GM23338 (cell line): ENCODE measurements at regions not wholly inside any gene's neighbourhood (a gene's known extent, or its start where the extent isn't known, plus 50 kb on each side); places are given as distances from the start of the nearest gene placed in this dataset.

Experiments
- CREB1 ChIP-seq: fragments of 250-450 bp; sonication (Bioruptor Pico); IDR thresholded peaks from 2 replicates; pipeline ENCODE4 v1.5.0; 2020; ENCODE audit warnings: low read depth, mild to moderate bottlenecking, moderate library complexity
- CTCF ChIP-seq, 2 experiments: fragments of 200-600 bp in 1 of 2; sonication (generic) in 1 of 2; conservative IDR thresholded peaks; 2 replicates each; pipeline versions ENCODE4 v1.5.1 to v1.6.1; 2016 to 2017; ENCODE audit warnings: antibody characterized with exemption in 2 of 2, low read depth in 2 of 2, mild to moderate bottlenecking in 2 of 2, moderate library complexity in 1 of 2
- ETS1 ChIP-seq: IDR thresholded peaks from 2 replicates; pipeline ENCODE4 v1.6.1; 2016; ENCODE audit warnings: antibody characterized with exemption
- EZH2 ChIP-seq: fragments of 200-600 bp; sonication (generic); IDR thresholded peaks from one replicate; pipeline ENCODE4 v1.8.0; 2017; ENCODE audit warnings: antibody characterized with exemption, mild to moderate bottlenecking, low read depth; ENCODE audit not compliant: unreplicated experiment
- EZH2phosphoT487 ChIP-seq: fragments of 200-600 bp; sonication (generic); IDR thresholded peaks from one replicate; pipeline ENCODE4 v1.8.1; 2018; ENCODE audit warnings: antibody characterized with exemption; ENCODE audit not compliant: unreplicated experiment
- JUNB ChIP-seq: IDR thresholded peaks from one replicate; pipeline ENCODE4 v1.6.1; 2016; ENCODE audit warnings: antibody characterized with exemption; ENCODE audit not compliant: unreplicated experiment
- NANOG ChIP-seq: IDR thresholded peaks from 2 replicates; pipeline ENCODE4 v1.6.1; 2016; ENCODE audit warnings: antibody characterized with exemption, borderline replicate concordance
- POLR2AphosphoS5 ChIP-seq: IDR thresholded peaks from 2 replicates; pipeline ENCODE4 v1.6.1; 2016; ENCODE audit warnings: antibody characterized with exemption, low read depth
- REST ChIP-seq: IDR thresholded peaks from one replicate; pipeline ENCODE4 v1.6.1; 2018; ENCODE audit warnings: antibody characterized with exemption; ENCODE audit not compliant: unreplicated experiment
- ZNF331 ChIP-seq: fragments of 250-450 bp; sonication (Bioruptor Pico); IDR thresholded peaks from 2 replicates; pipeline ENCODE4 v1.5.0; 2020; ENCODE audit warnings: low read depth, mild to moderate bottlenecking, moderate library complexity

DNA sequence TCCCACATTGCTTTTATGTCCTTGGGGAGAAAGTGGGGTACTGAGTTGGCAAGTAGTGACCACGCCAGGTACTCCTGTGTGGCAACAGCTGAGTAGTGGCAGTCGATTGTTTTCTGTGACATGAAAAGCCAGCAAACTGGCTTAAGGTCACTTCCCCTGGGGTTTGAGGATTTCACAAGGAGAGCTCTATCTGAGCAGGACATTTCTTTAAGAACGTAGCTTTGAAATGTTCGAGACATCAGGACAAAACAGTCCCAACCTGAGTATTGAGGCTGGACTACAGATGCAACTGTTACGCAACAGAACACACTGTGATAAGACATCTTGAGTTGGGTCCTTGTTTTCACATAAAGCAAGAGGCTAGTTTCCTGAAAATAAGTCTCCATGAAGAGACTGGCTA is 146.7 kb upstream of the KLF14 start:
- TF ChIP-seq JUNB (no peak), CTCF (conservative IDR thresholded peaks at IDR 0.05; ENCODE audit: low read depth in 2 of 2) (no peak), ETS1 (no peak), POLR2AphosphoS5 (no peak), EZH2 (no peak), EZH2phosphoT487 (no peak), NANOG (no peak), CREB1 (no peak), REST (no peak), ZNF331 (CRISPR knock-in tag) (no peak)
